Endodermal cell (in vitro differentiated cells): ENCODE measurements at regions not wholly inside any gene's neighbourhood (a gene's known extent, or its start where the extent isn't known, plus 50 kb on each side); places are given as distances from the start of the nearest gene placed in this dataset.

Source experiments
- DNase-seq: peaks from one replicate; pipeline ENCODE4 v3.0.0-alpha.2; 2017
- H3K27ac ChIP-seq: 2 replicates; pipeline ENCODE4 v1.5.1; 2013; ENCODE audit warnings: mild to moderate bottlenecking, low read depth, low read length, moderate library complexity
- H3K27me3 ChIP-seq: 2 replicates; pipeline ENCODE4 v1.6.1; 2013; ENCODE audit warnings: mild to moderate bottlenecking, low read length, moderate library complexity; ENCODE audit not compliant: insufficient read depth, control insufficient read depth, poor library complexity, severe bottlenecking
- H3K36me3 ChIP-seq: 2 replicates; pipeline ENCODE4 v1.7.0; 2013; ENCODE audit warnings: mild to moderate bottlenecking, low read length, moderate library complexity; ENCODE audit not compliant: control insufficient read depth, insufficient read depth
- H3K4me1 ChIP-seq: one replicate; pipeline ENCODE4 v1.7.0; 2013; ENCODE audit warnings: low read length; ENCODE audit not compliant: control insufficient read depth, insufficient read depth
- H3K4me3 ChIP-seq: 2 replicates; pipeline ENCODE4 v1.5.1; 2013; ENCODE audit warnings: mild to moderate bottlenecking, low read length, moderate library complexity
- H3K9ac ChIP-seq: 2 replicates; pipeline ENCODE4 v1.6.1; 2013; ENCODE audit warnings: mild to moderate bottlenecking, low read length, moderate library complexity; ENCODE audit not compliant: poor library complexity, severe bottlenecking; ENCODE audit errors: extremely low read depth
- H3K9me3 ChIP-seq: 2 replicates; pipeline ENCODE4 v1.6.1; 2013; ENCODE audit warnings: mild to moderate bottlenecking, low read length, moderate library complexity; ENCODE audit not compliant: control insufficient read depth
- H3K27ac Mint-ChIP-seq: 2 replicates; pipeline ENCODE4 v1.8.0; 2020; ENCODE audit warnings: mixed read lengths
- H3K27me3 Mint-ChIP-seq: 2 replicates; pipeline ENCODE4 v1.8.0; 2021; ENCODE audit warnings: mild to moderate bottlenecking, mixed read lengths; ENCODE audit not compliant: insufficient read depth
- H3K36me3 Mint-ChIP-seq: 2 replicates; pipeline ENCODE4 v1.8.0; 2020; ENCODE audit warnings: low read depth, mixed read lengths
- H3K4me1 Mint-ChIP-seq: 2 replicates; pipeline ENCODE4 v1.8.0; 2020; ENCODE audit warnings: mixed read lengths
- H3K4me3 Mint-ChIP-seq: 2 replicates; pipeline ENCODE4 v1.8.0; 2020; ENCODE audit warnings: mild to moderate bottlenecking, moderate library complexity, mixed read lengths
- H3K9me3 Mint-ChIP-seq: 2 replicates; pipeline ENCODE4 v1.8.0; 2020; ENCODE audit warnings: mild to moderate bottlenecking, mixed read lengths
- WGBS, 2 experiments: methylation state at CpG; one replicate each; pipeline versions ENCODE4 v1.1.5 to v1.1.7; 2013; ENCODE audit warnings: missing lambda C conversion rate in 2 of 2, mixed read lengths in 1 of 2; ENCODE audit not compliant: insufficient coverage in 1 of 2, insufficient read length in 1 of 2; 5-methylcytosine and 5-hydroxymethylcytosine counted together
- TF ChIP-seq, protein P1 (sequence below): fragments of 200-600 bp; sonication (generic); conservative IDR thresholded peaks from 2 replicates; pipeline ENCODE4 v1.5.0; 2021; ENCODE audit warnings: antibody characterized with exemption, mild to moderate bottlenecking

DNA sequence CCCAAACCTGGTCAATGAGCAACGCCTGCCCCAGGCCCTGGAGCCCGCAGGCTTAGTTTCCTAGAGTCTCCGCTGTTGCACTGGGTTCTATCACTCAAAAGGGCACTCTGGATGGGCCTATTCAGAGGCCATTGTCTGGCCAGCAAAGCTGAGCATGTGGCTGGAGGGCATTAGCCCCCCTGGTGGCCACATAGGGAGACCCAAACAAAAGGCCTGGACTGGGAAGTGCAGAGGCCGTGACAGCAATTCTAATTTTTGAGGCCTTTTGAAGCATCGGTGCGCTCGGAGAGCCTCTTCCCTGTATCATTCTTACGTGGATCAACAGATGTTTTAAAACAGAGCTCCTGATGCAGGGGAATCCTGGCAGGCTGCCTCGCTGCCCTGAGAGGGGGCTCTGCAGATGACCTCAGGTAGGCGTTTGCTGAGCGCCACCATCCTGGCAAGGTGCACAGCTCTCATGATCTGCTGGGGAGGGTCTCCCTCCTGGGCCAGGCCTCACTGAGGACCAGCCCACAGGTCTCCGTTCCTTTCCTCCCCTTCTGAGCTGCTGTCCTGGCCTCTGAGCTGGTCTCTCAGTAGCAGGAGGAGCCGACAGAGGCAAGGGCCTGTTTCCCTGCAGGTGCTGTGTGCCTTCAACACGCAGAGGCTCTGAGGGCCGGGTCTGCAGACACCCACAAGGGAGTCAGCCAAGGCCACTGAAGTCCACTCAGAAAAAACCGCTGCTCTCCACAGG is 190.5 kb downstream of the URI1 start:
- no peaks in the 10 kb centered on the region for H3K4me1 Mint-ChIP-seq
- H3K9me3 Mint-ChIP-seq: peaks cover 2% of the 10 kb centered on the region
- Histone ChIP-seq H3K4me3 (no peak overlapping the region), H3K27ac (peak overlapping the region; percentile 60), H3K9ac (no peak overlapping the region), H3K4me1 (no peaks in the 10 kb centered on the region), H3K27me3 (no peaks in the 10 kb centered on the region), H3K9me3 (no peaks in the 10 kb centered on the region), H3K36me3 (no peaks in the 10 kb centered on the region)
- DNase-seq: peak; percentile 63
- no peaks in the 10 kb centered on the region for H3K36me3 Mint-ChIP-seq
- peaks cover 3% of the 10 kb centered on the region for H3K27me3 Mint-ChIP-seq
- 81 to 91% methylated on average over 11 to 16 of the region's 16 CpGs for WGBS, 2 experiments
- no peak overlapping the region for H3K27ac Mint-ChIP-seq
- no peak overlapping the region for H3K4me3 Mint-ChIP-seq
- TF ChIP-seq, protein P1, sequence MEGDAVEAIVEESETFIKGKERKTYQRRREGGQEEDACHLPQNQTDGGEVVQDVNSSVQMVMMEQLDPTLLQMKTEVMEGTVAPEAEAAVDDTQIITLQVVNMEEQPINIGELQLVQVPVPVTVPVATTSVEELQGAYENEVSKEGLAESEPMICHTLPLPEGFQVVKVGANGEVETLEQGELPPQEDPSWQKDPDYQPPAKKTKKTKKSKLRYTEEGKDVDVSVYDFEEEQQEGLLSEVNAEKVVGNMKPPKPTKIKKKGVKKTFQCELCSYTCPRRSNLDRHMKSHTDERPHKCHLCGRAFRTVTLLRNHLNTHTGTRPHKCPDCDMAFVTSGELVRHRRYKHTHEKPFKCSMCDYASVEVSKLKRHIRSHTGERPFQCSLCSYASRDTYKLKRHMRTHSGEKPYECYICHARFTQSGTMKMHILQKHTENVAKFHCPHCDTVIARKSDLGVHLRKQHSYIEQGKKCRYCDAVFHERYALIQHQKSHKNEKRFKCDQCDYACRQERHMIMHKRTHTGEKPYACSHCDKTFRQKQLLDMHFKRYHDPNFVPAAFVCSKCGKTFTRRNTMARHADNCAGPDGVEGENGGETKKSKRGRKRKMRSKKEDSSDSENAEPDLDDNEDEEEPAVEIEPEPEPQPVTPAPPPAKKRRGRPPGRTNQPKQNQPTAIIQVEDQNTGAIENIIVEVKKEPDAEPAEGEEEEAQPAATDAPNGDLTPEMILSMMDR: peak; percentile 65

DNA sequence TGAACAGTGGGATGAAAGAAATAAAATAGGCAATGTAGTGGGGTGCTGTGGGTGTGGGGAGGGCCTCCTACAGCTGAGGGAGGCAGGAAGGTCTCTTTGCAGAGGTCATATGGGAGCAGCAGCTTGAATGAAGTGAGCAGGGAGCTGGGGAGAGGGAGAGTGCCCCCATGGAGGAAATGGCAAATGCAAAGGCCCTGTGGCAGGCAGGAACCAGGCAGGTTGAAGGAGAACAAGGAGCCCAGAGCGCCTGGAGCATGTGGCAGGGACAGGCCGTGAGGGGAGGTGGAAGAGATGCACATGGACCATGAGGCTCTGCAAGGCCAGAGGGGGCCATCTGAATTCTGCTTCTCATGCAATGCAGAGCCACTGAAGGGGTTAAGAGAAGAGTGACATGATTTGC is 191.8 kb downstream of the URI1 start:
- TF ChIP-seq, protein P1: no peak
- 88 to 100% methylated on average over 1 to 2 of the region's 2 CpGs for WGBS, 2 experiments

DNA sequence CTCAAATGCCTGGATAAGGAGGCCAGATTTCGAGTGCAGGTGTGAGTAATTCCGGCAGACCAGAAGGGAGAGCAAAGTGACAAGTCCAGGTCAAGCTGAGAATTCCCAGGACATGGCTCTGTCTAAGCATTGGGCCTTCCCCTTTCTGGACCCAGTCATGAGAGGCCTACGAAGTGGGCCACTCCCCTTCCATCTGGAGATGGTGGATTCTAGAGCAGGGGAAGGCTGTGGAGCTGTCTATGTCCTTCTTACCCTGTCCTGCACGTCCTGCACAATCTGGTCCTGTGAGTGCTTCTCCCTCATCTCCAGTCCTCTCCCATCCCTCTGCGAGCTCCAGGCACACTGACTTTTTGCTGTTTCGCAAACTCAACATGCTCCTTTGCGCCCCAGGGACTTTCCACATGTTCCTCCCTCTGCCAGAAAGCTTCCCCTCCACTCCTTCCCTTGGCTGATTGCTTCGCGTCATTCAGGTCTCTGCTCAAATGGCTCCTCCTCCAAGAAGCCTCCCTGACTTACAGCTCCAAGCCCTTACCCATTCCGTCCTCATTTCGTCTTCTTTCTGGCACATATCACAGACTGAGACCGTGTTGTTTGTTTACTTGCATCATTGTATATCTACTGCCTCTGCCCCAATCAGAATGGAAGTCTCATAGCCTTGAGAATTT is 193.2 kb downstream of the URI1 start:
- Histone ChIP-seq H3K9ac (no peak overlapping the region), H3K36me3 (no peaks in the 10 kb centered on the region), H3K27me3 (no peaks in the 10 kb centered on the region), H3K9me3 (no peaks in the 10 kb centered on the region), H3K4me1 (no peaks in the 10 kb centered on the region), H3K4me3 (no peak overlapping the region), H3K27ac (no peak overlapping the region)
- TF ChIP-seq, protein P1: no peak
- Mint-ChIP-seq H3K27ac (no peak overlapping the region), H3K4me1 (no peaks in the 10 kb centered on the region), H3K4me3 (no peak overlapping the region), H3K27me3 (peaks cover 1% of the 10 kb centered on the region), H3K9me3 (no peaks in the 10 kb centered on the region), H3K36me3 (no peaks in the 10 kb centered on the region)
- DNase-seq: no peak
- WGBS, 2 experiments: 90 to 94% methylated on average over 11 to 12 of the region's 12 CpGs

More for the DNA sequence above, 191.8 kb downstream of the URI1 start:
- Histone ChIP-seq H3K4me3 (no peak overlapping the region), H3K4me1 (no peaks in the 10 kb centered on the region), H3K9me3 (no peaks in the 10 kb centered on the region), H3K9ac (no peak overlapping the region), H3K27me3 (no peaks in the 10 kb centered on the region), H3K36me3 (no peaks in the 10 kb centered on the region), H3K27ac (no peak overlapping the region)
- H3K4me1 Mint-ChIP-seq: no peaks in the 10 kb centered on the region
- no peaks in the 10 kb centered on the region for H3K36me3 Mint-ChIP-seq
- H3K9me3 Mint-ChIP-seq: peaks cover 2% of the 10 kb centered on the region
- peaks cover 3% of the 10 kb centered on the region for H3K27me3 Mint-ChIP-seq
- no peak overlapping the region for H3K27ac Mint-ChIP-seq
- no peak overlapping the region for H3K4me3 Mint-ChIP-seq
- no peak for DNase-seq
